H1 (cell line): ENCODE measurements at regions not wholly inside any gene's neighbourhood (a gene's known extent, or its start where the extent isn't known, plus 50 kb on each side); places are given as distances from the start of the nearest gene placed in this dataset.

Experiments used
- CTCF ChIA-PET: fragments of 300-600 bp; sonication (Branson Sonifier 250); formaldehyde crosslinking; loops from one replicate; lab custom pipeline; 2021; ENCODE audit not compliant: partially characterized antibody; lab: Charles Lee
- POLR2A ChIA-PET: fragments of 300-600 bp; sonication (Branson Sonifier 250); formaldehyde crosslinking; loops from one replicate; lab custom pipeline; 2021; ENCODE audit warnings: inconsistent platforms; ENCODE audit not compliant: partially characterized antibody; lab: Charles Lee
- DNase-seq, 2 experiments: peaks; one replicate each; pipeline versions ENCODE4 v3.0.0 to v3.0.0-alpha.2; 2010 to 2022; ENCODE audit warnings: low spot score in 2 of 2, low read depth in 1 of 2, mixed read lengths in 1 of 2
- FAIRE-seq: peaks from 2 replicates; lab custom pipeline; 2011; peaks lifted over from hg19 to GRCh38; lab: Jason Lieb, UNC
- H2AFZ ChIP-seq: 2 replicates; pipeline ENCODE4 v1.8.1; 2012; ENCODE audit warnings: low read length, inconsistent platforms
- H2AK5ac ChIP-seq: 2 replicates; pipeline ENCODE4 v1.6.1; 2013; ENCODE audit warnings: low read depth, low read length
- H2BK120ac ChIP-seq: replicated peaks from 2 replicates; pipeline ENCODE3; 2013; ENCODE audit warnings: low read depth, low read length, inconsistent platforms
- H2BK12ac ChIP-seq: 2 replicates; pipeline ENCODE4 v1.6.1; 2013; ENCODE audit warnings: low read depth, low read length
- H2BK15ac ChIP-seq: 2 replicates; pipeline ENCODE4 v1.6.1; 2013; ENCODE audit warnings: low read length
- H2BK20ac ChIP-seq: 2 replicates; pipeline ENCODE4 v1.6.1; 2013; ENCODE audit warnings: low read length
- H2BK5ac ChIP-seq: 2 replicates; pipeline ENCODE4 v1.6.1; 2013; ENCODE audit warnings: low read depth, low read length
- H3K14ac ChIP-seq: 2 replicates; pipeline ENCODE4 v1.6.1; 2013; ENCODE audit warnings: inconsistent platforms; ENCODE audit not compliant: insufficient read length
- H3K18ac ChIP-seq: 2 replicates; pipeline ENCODE4 v1.6.1; 2013; ENCODE audit warnings: low read length; ENCODE audit errors: extremely low read depth
- H3K23ac ChIP-seq: 2 replicates; pipeline ENCODE4 v1.6.1; 2013; ENCODE audit warnings: inconsistent platforms; ENCODE audit not compliant: insufficient read length
- H3K23me2 ChIP-seq: 2 replicates; pipeline ENCODE4 v1.6.1; 2013; ENCODE audit warnings: low read depth, low read length
- H3K27ac ChIP-seq: 2 replicates; pipeline ENCODE4 v1.6.1; 2011; ENCODE audit warnings: low read depth, low read length, inconsistent platforms
- H3K27me3 ChIP-seq, 4 experiments: replicated peaks in 1 of 4; 1 replicate in 1 of 4; 2 replicates in 3 of 4; pipeline versions ENCODE4 v1.6.1 to v1.8.1; 2011 to 2013; ENCODE audit warnings: low read length in 3 of 4, mild to moderate bottlenecking in 3 of 4, inconsistent platforms in 2 of 4, mixed read lengths in 2 of 4, moderate library complexity in 1 of 4; ENCODE audit not compliant: control insufficient read depth in 3 of 4, insufficient read depth in 3 of 4; ENCODE audit errors: extremely low read depth in 1 of 4
- H3K36me3 ChIP-seq, 4 experiments: 2 replicates each; pipeline versions ENCODE4 v1.6.1 to v1.8.1; 2011 to 2013; ENCODE audit warnings: mild to moderate bottlenecking in 4 of 4, low read length in 3 of 4, moderate library complexity in 2 of 4, control low read depth in 1 of 4, inconsistent platforms in 1 of 4; ENCODE audit not compliant: insufficient read depth in 4 of 4, control insufficient read depth in 2 of 4
- H3K4ac ChIP-seq: replicated peaks from 2 replicates; pipeline ENCODE3; 2013; ENCODE audit warnings: low read length, low read depth, mixed read lengths, inconsistent platforms; ENCODE audit not compliant: insufficient read length
- H3K4me1 ChIP-seq, 4 experiments: replicated peaks in 1 of 4; 1 replicate in 1 of 4; 2 replicates in 3 of 4; pipeline versions ENCODE4 v1.6.1 to v1.8.1; 2011 to 2013; ENCODE audit warnings: low read length in 3 of 4, inconsistent platforms in 2 of 4, mixed read lengths in 1 of 4; ENCODE audit not compliant: insufficient read depth in 4 of 4, control insufficient read depth in 3 of 4
- H3K4me2 ChIP-seq, 2 experiments: 2 replicates each; pipeline versions ENCODE4 v1.6.1 to v1.8.1; 2011 to 2013; ENCODE audit warnings: low read depth in 2 of 2, low read length in 2 of 2, control low read depth in 1 of 2, inconsistent platforms in 1 of 2, mild to moderate bottlenecking in 1 of 2; ENCODE audit not compliant: insufficient read depth in 1 of 2
- H3K4me3 ChIP-seq, 4 experiments: fragments of 200-600, 300-600 bp in 1 of 4; sonication (generic), shearing (Covaris generic), sonication (Bioruptor Twin) in 1 of 4; 2 replicates each; pipeline versions ENCODE4 v1.5.1 to v1.8.1; 2011 to 2016; ENCODE audit warnings: low read length in 4 of 4, low read depth in 3 of 4, control low read depth in 2 of 4, inconsistent platforms in 2 of 4, mild to moderate bottlenecking in 2 of 4, mixed read lengths in 1 of 4, moderate library complexity in 1 of 4; ENCODE audit not compliant: insufficient read depth in 2 of 4; ENCODE audit errors: extremely low read depth in 1 of 4
- H3K56ac ChIP-seq: replicated peaks from 2 replicates; pipeline ENCODE3; 2013; ENCODE audit warnings: low read depth, mild to moderate bottlenecking, mixed read lengths, low read length, inconsistent platforms; ENCODE audit not compliant: insufficient read length
- H3K79me1 ChIP-seq: 2 replicates; pipeline ENCODE4 v1.6.1; 2013; ENCODE audit warnings: low read depth, low read length, control low read depth
- H3K79me2 ChIP-seq, 2 experiments: 2 replicates each; pipeline versions ENCODE4 v1.6.1 to v1.8.1; 2012 to 2013; ENCODE audit warnings: low read length in 2 of 2, mild to moderate bottlenecking in 2 of 2, inconsistent platforms in 1 of 2; ENCODE audit not compliant: insufficient read depth in 2 of 2, control insufficient read depth in 1 of 2
- H3K9ac ChIP-seq, 4 experiments: replicated peaks in 1 of 4; 1 replicate in 1 of 4; 2 replicates in 3 of 4; pipeline versions ENCODE4 v1.6.1 to v1.8.1; 2011 to 2013; ENCODE audit warnings: low read depth in 3 of 4, low read length in 3 of 4, control low read depth in 2 of 4, mild to moderate bottlenecking in 2 of 4, moderate library complexity in 2 of 4, inconsistent platforms in 1 of 4; ENCODE audit errors: extremely low read depth in 1 of 4
- H3K9me3 ChIP-seq, 2 experiments: 2 replicates each; pipeline versions ENCODE4 v1.6.1 to v1.8.1; 2012 to 2013; ENCODE audit warnings: mild to moderate bottlenecking in 2 of 2, moderate library complexity in 2 of 2, control low read depth in 1 of 2, inconsistent platforms in 1 of 2, low read depth in 1 of 2, low read length in 1 of 2, mixed read lengths in 1 of 2; ENCODE audit not compliant: insufficient read depth in 2 of 2
- H4K20me1 ChIP-seq, 2 experiments: replicated peaks in 1 of 2; 2 replicates each; pipeline versions ENCODE3 to v1.8.1; 2011 to 2013; ENCODE audit warnings: inconsistent platforms in 2 of 2, low read length in 2 of 2, mild to moderate bottlenecking in 1 of 2; ENCODE audit not compliant: insufficient read depth in 2 of 2, control insufficient read depth in 1 of 2
- H4K5ac ChIP-seq: 2 replicates; pipeline ENCODE4 v1.6.1; 2013; ENCODE audit warnings: low read length, low read depth, mixed read lengths, inconsistent platforms; ENCODE audit not compliant: insufficient read length
- H4K8ac ChIP-seq: 2 replicates; pipeline ENCODE4 v1.8.0; 2013; ENCODE audit warnings: mild to moderate bottlenecking, moderate library complexity, low read length, inconsistent platforms; ENCODE audit not compliant: insufficient read depth; ENCODE audit errors: extremely low read depth
- H4K91ac ChIP-seq: replicated peaks from 2 replicates; pipeline ENCODE3; 2013; ENCODE audit warnings: low read length, mixed read lengths, inconsistent platforms; ENCODE audit not compliant: insufficient read length
- WGBS, 2 experiments: shearing (Covaris generic) in 1 of 2; methylation state at CpG; one replicate each; pipeline versions ENCODE4 v1.1.6 to v1.1.7; 2013 to 2015; ENCODE audit warnings: low lambda C conversion rate in 2 of 2, mixed read lengths in 2 of 2, inconsistent platforms in 1 of 2, low coverage in 1 of 2, missing lambda C conversion rate in 1 of 2; ENCODE audit not compliant: insufficient replicate concordance in 2 of 2, insufficient coverage in 1 of 2, insufficient read length in 1 of 2; ENCODE audit errors: extremely low coverage in 1 of 2, missing lambda C conversion rate in 1 of 2; 5-methylcytosine and 5-hydroxymethylcytosine counted together
- TF ChIP-seq, protein P1 (sequence below): fragments of 300-600 bp; sonication (generic); IDR thresholded peaks from 2 replicates; pipeline ENCODE4 v1.7.1; 2012; ENCODE audit warnings: low read length, moderate library complexity, mild to moderate bottlenecking, inconsistent platforms; ENCODE audit not compliant: insufficient replicate concordance

DNA sequence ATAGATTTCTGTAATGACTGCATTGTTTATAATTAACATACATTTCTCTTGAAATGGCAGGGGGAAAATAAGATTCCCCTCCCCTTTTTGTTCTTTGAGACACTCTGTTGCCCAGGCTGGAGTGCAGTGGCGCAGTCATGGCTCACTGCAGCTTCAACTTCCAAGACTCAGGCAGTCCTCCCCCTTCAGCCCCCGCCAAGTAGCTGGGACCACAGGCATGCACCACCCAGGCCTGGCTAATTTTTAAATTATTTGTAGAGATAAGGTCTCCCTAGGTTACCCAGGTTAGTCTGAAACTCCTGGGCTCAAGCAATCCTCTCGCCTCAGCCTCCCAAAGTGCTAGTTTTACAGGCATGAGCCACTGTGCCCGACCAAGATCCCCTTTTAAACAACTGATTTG lies 67.7 kb downstream of the KATNIP start:
- Histone ChIP-seq H3K9ac (no peak overlapping the region), H3K56ac (no peak overlapping the region), H2BK12ac (no peak overlapping the region), H4K8ac (no peak overlapping the region), H3K4ac (no peak overlapping the region), H3K79me2 (no peaks in the 10 kb centered on the region), H3K27me3 (no peaks in the 10 kb centered on the region), H4K5ac (no peak overlapping the region), H3K18ac (no peak overlapping the region), H3K23me2 (no peaks in the 10 kb centered on the region), H2AFZ (no peak overlapping the region), H3K9me3 (no peaks in the 10 kb centered on the region), H3K79me1 (no peaks in the 10 kb centered on the region), H3K27ac (no peak overlapping the region), H4K20me1 (no peaks in the 10 kb centered on the region), H2BK15ac (no peak overlapping the region), H3K4me1 (peaks cover 0 to 2% (median 0%) of the 10 kb centered on the region in 4 experiments; a peak in 1 of 7 replicates), H3K4me3 (no peak overlapping the region), H2BK120ac (no peak overlapping the region), H4K91ac (no peak overlapping the region)
- DNase-seq (no peak), FAIRE-seq (no peak)
- 91% methylated on average over 4 of the region's 4 CpGs; no CpG with 5 or more reads in 1 of the 2 experiments for WGBS, 2 experiments
- CTCF ChIA-PET = no interaction called here
- TF ChIP-seq, protein P1, sequence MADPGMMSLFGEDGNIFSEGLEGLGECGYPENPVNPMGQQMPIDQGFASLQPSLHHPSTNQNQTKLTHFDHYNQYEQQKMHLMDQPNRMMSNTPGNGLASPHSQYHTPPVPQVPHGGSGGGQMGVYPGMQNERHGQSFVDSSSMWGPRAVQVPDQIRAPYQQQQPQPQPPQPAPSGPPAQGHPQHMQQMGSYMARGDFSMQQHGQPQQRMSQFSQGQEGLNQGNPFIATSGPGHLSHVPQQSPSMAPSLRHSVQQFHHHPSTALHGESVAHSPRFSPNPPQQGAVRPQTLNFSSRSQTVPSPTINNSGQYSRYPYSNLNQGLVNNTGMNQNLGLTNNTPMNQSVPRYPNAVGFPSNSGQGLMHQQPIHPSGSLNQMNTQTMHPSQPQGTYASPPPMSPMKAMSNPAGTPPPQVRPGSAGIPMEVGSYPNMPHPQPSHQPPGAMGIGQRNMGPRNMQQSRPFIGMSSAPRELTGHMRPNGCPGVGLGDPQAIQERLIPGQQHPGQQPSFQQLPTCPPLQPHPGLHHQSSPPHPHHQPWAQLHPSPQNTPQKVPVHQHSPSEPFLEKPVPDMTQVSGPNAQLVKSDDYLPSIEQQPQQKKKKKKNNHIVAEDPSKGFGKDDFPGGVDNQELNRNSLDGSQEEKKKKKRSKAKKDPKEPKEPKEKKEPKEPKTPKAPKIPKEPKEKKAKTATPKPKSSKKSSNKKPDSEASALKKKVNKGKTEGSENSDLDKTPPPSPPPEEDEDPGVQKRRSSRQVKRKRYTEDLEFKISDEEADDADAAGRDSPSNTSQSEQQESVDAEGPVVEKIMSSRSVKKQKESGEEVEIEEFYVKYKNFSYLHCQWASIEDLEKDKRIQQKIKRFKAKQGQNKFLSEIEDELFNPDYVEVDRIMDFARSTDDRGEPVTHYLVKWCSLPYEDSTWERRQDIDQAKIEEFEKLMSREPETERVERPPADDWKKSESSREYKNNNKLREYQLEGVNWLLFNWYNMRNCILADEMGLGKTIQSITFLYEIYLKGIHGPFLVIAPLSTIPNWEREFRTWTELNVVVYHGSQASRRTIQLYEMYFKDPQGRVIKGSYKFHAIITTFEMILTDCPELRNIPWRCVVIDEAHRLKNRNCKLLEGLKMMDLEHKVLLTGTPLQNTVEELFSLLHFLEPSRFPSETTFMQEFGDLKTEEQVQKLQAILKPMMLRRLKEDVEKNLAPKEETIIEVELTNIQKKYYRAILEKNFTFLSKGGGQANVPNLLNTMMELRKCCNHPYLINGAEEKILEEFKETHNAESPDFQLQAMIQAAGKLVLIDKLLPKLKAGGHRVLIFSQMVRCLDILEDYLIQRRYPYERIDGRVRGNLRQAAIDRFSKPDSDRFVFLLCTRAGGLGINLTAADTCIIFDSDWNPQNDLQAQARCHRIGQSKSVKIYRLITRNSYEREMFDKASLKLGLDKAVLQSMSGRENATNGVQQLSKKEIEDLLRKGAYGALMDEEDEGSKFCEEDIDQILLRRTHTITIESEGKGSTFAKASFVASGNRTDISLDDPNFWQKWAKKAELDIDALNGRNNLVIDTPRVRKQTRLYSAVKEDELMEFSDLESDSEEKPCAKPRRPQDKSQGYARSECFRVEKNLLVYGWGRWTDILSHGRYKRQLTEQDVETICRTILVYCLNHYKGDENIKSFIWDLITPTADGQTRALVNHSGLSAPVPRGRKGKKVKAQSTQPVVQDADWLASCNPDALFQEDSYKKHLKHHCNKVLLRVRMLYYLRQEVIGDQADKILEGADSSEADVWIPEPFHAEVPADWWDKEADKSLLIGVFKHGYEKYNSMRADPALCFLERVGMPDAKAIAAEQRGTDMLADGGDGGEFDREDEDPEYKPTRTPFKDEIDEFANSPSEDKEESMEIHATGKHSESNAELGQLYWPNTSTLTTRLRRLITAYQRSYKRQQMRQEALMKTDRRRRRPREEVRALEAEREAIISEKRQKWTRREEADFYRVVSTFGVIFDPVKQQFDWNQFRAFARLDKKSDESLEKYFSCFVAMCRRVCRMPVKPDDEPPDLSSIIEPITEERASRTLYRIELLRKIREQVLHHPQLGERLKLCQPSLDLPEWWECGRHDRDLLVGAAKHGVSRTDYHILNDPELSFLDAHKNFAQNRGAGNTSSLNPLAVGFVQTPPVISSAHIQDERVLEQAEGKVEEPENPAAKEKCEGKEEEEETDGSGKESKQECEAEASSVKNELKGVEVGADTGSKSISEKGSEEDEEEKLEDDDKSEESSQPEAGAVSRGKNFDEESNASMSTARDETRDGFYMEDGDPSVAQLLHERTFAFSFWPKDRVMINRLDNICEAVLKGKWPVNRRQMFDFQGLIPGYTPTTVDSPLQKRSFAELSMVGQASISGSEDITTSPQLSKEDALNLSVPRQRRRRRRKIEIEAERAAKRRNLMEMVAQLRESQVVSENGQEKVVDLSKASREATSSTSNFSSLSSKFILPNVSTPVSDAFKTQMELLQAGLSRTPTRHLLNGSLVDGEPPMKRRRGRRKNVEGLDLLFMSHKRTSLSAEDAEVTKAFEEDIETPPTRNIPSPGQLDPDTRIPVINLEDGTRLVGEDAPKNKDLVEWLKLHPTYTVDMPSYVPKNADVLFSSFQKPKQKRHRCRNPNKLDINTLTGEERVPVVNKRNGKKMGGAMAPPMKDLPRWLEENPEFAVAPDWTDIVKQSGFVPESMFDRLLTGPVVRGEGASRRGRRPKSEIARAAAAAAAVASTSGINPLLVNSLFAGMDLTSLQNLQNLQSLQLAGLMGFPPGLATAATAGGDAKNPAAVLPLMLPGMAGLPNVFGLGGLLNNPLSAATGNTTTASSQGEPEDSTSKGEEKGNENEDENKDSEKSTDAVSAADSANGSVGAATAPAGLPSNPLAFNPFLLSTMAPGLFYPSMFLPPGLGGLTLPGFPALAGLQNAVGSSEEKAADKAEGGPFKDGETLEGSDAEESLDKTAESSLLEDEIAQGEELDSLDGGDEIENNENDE = no peak
- TF ChIP-seq, all 59 proteins: peak for 0
- POLR2A ChIA-PET = no interaction called here
- H3K23ac ChIP-seq = no peak overlapping the region
- H3K36me3 ChIP-seq = no peaks in the 10 kb centered on the region
- H2BK5ac ChIP-seq = no peak overlapping the region
- H2AK5ac ChIP-seq = no peak overlapping the region
- no peak overlapping the region for H2BK20ac ChIP-seq
- no peak overlapping the region for H3K14ac ChIP-seq
- H3K4me2 ChIP-seq = no peak overlapping the region
